ENCODE measurements at regions not wholly inside any gene's neighbourhood (a gene's known extent, or its start where the extent isn't known, plus 50 kb on each side); places are given as distances from the start of the nearest gene placed in this dataset.
"Not testable (repeated sequence)": the region's sequence is repeated elsewhere in the genome, so short reads cannot be mapped to it uniquely, and the experiment has no call there.

- no peak for DNase-seq (ENCODE audit: low read depth)
Observed at GRCh38 chr7:152594801-152595200, 81.1 kb downstream of the XRCC2 start.

- DNase-seq (ENCODE audit: low read depth), result no peak
Observed at GRCh38 chr7:152591976-152592375, 84.0 kb downstream of the XRCC2 start.

- no peak for DNase-seq (ENCODE audit: low read depth)
Observed at GRCh38 chr7:152590481-152590880, 85.5 kb downstream of the XRCC2 start.

- not testable (repeated sequence) for DNase-seq (ENCODE audit: low read depth)
Observed at GRCh38 chr7:152589821-152590220, 86.1 kb downstream of the XRCC2 start.

GRCh38 chr7:152588350-152588749 lies 87.6 kb downstream of the XRCC2 start:
- peak; percentile 89 for DNase-seq (ENCODE audit: low read depth)

GRCh38 chr7:152587366-152587765 lies 88.6 kb downstream of the XRCC2 start:
- no peak for DNase-seq (ENCODE audit: low read depth)

GRCh38 chr7:152583006-152583405 lies 92.9 kb downstream of the XRCC2 start:
- DNase-seq (ENCODE audit: low read depth), result no peak

- no peak for DNase-seq (ENCODE audit: low read depth)
Observed at GRCh38 chr7:152579070-152579469, 96.9 kb downstream of the XRCC2 start.

GRCh38 chr7:152577339-152577738 lies 98.6 kb downstream of the XRCC2 start:
- no peak for DNase-seq (ENCODE audit: low read depth)

GRCh38 chr7:152574892-152575548 lies 100.9 kb downstream of the XRCC2 start:
- DNase-seq (ENCODE audit: low read depth), result no peak

GRCh38 chr7:152573186-152573585 lies 102.8 kb downstream of the XRCC2 start:
- DNase-seq (ENCODE audit: low read depth), result not testable (repeated sequence)

GRCh38 chr7:152572101-152572500 lies 103.8 kb downstream of the XRCC2 start:
- DNase-seq (ENCODE audit: low read depth), result no peak

- DNase-seq (ENCODE audit: low read depth), result no peak
Observed at GRCh38 chr7:152571068-152571467, 104.9 kb downstream of the XRCC2 start.

GRCh38 chr7:152568972-152569371 lies 107.0 kb downstream of the XRCC2 start:
- DNase-seq (ENCODE audit: low read depth), result no peak

GRCh38 chr7:152565731-152566130 lies 110.2 kb downstream of the XRCC2 start:
- no peak for DNase-seq (ENCODE audit: low read depth)

- DNase-seq (ENCODE audit: low read depth), result peak; percentile 20
Observed at GRCh38 chr7:152564656-152565250, 111.2 kb downstream of the XRCC2 start.

GRCh38 chr7:152556013-152556755 lies 119.8 kb downstream of the XRCC2 start:
- no peak for DNase-seq (ENCODE audit: low read depth)

GRCh38 chr7:152553671-152554317 lies 118.0 kb upstream of the KMT2C start:
- no peak for DNase-seq (ENCODE audit: low read depth)

- peak; percentile 25 for DNase-seq (ENCODE audit: low read depth)
Observed at GRCh38 chr7:152551304-152552036, 115.7 kb upstream of the KMT2C start.

- no peak for DNase-seq (ENCODE audit: low read depth)
Observed at GRCh38 chr7:152544971-152545619, 109.3 kb upstream of the KMT2C start.

- no peak for DNase-seq (ENCODE audit: low read depth)
Observed at GRCh38 chr7:152544481-152544927, 108.7 kb upstream of the KMT2C start.
